ENCODE measurements at regions not wholly inside any gene's neighbourhood (a gene's known extent, or its start where the extent isn't known, plus 50 kb on each side); places are given as distances from the start of the nearest gene placed in this dataset.
"Not testable (repeated sequence)": the region's sequence is repeated elsewhere in the genome, so short reads cannot be mapped to it uniquely, and the experiment has no call there.

GRCh38 chr4:141458501-141458900, 177.9 kb upstream of the IL15 start:
- no peak for DNase-seq (ENCODE audit: low read depth in 2 of 2)

DNA sequence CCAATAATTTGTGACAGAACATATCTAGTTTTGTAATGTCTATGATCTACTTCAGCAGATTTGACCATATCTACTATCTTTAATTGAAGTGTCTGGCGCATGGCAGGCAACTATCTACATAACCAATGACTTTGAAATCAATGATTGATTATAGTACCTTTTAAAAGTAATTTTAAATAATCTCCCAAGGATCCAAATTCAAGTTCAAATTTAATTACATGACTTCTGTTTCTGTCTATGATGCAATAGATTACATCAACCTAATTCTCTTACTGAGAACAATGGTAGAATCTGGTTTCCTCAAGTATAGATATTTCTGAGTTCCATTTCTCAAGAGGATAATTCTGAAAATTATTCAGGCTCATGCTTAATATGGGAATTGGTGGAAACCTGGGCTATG, 177.4 kb upstream of the IL15 start:
- no peak for DNase-seq (ENCODE audit: low read depth in 2 of 2)

GRCh38 chr4:141462361-141462760, 174.0 kb upstream of the IL15 start:
- DNase-seq (ENCODE audit: low read depth in 2 of 2), result no peak

- no peak for DNase-seq (ENCODE audit: low read depth in 2 of 2)
These were observed 172.7 kb upstream of the IL15 start for GRCh38 chr4:141463678-141464077.

- no peak for DNase-seq (ENCODE audit: low read depth in 2 of 2)
These were observed 172.0 kb upstream of the IL15 start for GRCh38 chr4:141464366-141464765.

- no peak for DNase-seq (ENCODE audit: low read depth in 2 of 2)
These were observed 171.2 kb upstream of the IL15 start for GRCh38 chr4:141465171-141465570.

DNA sequence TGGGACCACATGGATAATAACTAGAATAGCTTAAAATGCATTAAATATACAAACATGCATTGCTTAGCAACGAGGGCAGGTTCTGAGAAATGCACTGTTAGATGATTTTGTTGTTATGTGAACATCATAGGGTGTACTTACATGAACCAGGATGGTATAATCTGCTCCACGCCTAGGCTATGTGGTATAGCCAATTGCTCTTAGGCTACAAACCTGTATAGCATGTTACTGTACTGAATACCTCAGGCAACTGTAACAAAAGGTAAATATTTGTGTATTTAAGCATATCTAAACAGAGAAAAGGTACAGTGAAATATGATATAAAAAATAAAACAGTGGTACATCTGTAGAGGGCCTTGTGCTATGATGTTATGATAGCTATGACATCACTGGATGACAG, 169.2 kb upstream of the IL15 start:
- DNase-seq (ENCODE audit: low read depth in 2 of 2), result no peak

DNA sequence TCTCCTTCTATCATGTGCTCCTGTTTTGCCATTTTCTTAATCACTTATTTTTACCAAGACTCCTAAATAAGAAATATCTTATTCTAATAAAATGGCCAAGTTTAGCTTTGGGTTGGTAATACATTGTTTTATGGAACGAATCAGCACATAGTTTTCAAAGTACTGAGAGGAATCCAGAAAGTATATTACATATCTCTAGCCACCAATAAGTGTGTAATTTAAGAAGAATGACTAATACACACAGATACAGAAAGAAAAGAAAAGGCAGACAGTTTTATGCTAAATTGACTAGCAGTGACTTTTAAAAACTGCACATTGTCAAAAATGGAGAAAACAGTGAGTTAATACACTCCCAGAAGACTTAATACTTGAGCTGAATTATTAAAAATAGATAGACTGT, 167.0 kb upstream of the IL15 start:
- DNase-seq (ENCODE audit: low read depth in 2 of 2), result no peak

DNA sequence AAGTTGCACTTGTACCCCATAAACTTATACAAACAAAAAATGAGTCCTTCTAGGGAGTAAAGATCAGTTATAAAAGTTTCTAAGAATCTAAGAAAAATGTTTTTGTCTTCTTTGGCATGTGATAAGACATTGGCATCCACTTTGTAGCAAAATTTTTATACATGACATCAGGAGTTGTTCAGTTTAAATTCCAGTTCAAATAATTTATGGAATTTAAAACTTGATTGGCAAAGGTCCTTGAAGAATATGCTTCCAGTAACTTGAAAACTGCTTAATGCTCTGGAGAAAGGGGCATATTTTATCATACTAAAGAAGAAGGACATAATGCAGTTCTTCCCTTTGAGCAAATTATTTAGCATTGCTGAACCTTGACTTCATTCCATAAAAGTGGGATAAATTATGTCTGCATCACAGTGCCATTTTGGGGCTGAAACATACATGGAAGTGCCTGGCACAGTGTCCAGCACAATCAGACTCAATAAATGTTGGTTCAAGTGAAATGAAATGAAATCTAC, 163.3 kb upstream of the IL15 start:
- DNase-seq (ENCODE audit: low read depth in 2 of 2), result no peak

- no peak for DNase-seq (ENCODE audit: low read depth in 2 of 2)
These were observed 162.4 kb upstream of the IL15 start for GRCh38 chr4:141473952-141474351.

DNA sequence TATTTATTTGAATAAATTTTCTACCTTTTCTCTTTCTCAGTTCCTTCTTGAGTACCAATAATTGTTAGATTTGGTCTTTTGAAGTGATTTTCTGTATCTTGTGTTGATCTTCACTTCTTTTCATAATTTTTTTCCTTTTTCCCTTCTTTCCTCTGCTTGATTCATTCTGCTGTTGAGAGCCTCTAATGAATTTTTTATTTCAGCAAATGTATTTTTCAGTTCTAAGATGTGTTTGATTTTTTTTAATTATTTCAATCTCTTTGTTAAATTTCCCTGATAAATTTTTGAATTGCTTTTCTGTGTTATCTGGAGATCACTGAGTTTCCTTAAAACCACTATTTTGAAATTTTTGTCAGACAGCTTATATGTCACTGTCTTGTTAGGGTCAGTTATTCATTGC, 155.4 kb upstream of the IL15 start:
- DNase-seq (ENCODE audit: low read depth in 2 of 2), result no peak

- not testable (repeated sequence) for DNase-seq (ENCODE audit: low read depth in 2 of 2)
These were observed 152.1 kb upstream of the IL15 start for GRCh38 chr4:141484298-141484697.

GRCh38 chr4:141486375-141486997, 149.9 kb upstream of the IL15 start:
- DNase-seq (ENCODE audit: low read depth in 2 of 2), result peak in 1 of 2 donors; percentile 2

GRCh38 chr4:141497627-141498026, 138.8 kb upstream of the IL15 start:
- no peak for DNase-seq (ENCODE audit: low read depth in 2 of 2)

- DNase-seq (ENCODE audit: low read depth in 2 of 2), result no peak
These were observed 137.0 kb upstream of the IL15 start for GRCh38 chr4:141499261-141499853.

DNA sequence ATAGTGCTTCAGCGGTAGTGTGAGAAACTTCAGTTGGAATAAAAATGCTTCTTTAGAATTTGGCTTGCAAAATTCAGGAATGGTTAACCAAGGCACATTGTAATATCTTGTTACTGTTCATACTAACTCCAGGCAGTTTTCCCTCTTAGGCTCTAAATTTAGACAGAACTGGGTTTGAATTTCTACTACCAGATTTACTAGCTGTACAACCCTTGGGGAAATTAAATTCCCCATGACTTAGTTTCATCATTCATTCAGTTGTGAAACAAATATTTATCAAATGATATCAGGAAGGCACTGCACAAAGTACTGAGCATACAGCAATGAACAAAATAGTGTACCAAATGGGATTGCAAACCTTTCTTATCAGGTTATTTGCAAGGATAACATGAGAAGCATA, 135.0 kb upstream of the IL15 start:
- DNase-seq (ENCODE audit: low read depth in 2 of 2), result no peak

DNA sequence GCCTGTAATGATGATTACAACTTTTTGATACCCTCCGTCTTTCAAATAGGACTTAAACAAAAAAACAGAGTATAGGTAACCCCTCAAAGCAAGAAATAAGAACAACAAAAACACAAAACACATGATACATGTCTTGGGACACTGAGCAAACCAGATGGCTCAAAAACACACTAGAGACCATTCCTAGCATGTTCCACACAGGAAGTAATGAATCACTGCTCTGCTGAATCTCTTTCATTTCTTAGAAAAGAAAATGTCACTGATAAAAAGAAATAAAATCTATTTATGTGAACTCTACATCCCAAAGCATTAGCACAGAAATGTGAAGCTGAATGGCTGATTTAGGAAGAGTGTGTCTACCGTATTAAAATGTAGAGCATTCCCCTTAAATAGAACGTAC, 134.5 kb upstream of the IL15 start:
- peak in 1 of 2 donors; percentile 27 for DNase-seq (ENCODE audit: low read depth in 2 of 2)

- DNase-seq (ENCODE audit: low read depth in 2 of 2), result no peak
These were observed 133.6 kb upstream of the IL15 start for GRCh38 chr4:141502755-141503154.

DNA sequence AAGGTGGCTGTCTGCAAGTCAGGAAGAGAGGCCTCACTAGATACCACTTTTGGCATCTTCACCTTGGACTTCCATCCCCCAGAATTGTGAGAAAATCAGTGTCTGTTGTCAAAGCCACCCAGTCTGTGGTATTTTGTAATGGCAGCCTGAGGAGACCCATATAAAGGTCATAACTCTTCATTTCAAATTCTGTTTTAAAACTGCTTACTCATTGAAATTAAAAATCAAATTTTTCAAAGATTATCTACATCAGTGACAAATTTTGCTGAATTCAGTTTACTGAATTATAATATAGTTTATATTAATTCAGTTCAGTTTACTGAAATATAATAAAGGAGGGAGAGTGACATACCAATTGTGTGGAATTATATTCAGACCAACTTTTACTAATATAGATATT, 133.1 kb upstream of the IL15 start:
- no peak for DNase-seq (ENCODE audit: low read depth in 2 of 2)

GRCh38 chr4:141511055-141511454, 125.3 kb upstream of the IL15 start:
- no peak for DNase-seq (ENCODE audit: low read depth in 2 of 2)

- DNase-seq (ENCODE audit: low read depth in 2 of 2), result no peak
These were observed 122.5 kb upstream of the IL15 start for GRCh38 chr4:141513866-141514265.

DNA sequence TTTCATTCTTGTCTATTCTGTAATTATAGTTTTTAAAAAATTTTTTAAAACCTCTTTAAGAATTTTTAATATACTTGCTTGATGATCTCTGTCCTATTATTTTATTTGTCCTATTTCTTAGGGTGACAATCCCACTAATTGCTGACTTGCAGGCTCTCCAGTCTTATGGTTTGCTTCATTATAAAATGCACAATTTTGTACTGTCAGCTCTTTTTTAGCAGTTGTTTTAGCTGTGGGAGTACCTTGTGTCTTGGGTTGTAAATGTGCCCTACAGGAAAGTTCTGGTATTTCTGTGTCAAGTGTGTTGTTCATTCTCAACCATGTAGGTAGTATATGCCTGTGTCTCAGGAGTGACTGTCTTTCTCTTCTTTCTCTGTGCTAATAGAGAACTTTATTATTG, 118.2 kb upstream of the IL15 start:
- DNase-seq (ENCODE audit: low read depth in 2 of 2), result no peak

- no peak for DNase-seq (ENCODE audit: low read depth in 2 of 2)
These were observed 112.3 kb upstream of the IL15 start for GRCh38 chr4:141524116-141524515.

GRCh38 chr4:141524841-141525240, 111.5 kb upstream of the IL15 start:
- no peak for DNase-seq (ENCODE audit: low read depth in 2 of 2)

Data from lung microvascular endothelial cell (primary cell).